ENCODE measurements at regions not wholly inside any gene's neighbourhood (a gene's known extent, or its start where the extent isn't known, plus 50 kb on each side); places are given as distances from the start of the nearest gene placed in this dataset.
"Not testable (repeated sequence)": the region's sequence is repeated elsewhere in the genome, so short reads cannot be mapped to it uniquely, and the experiment has no call there.

GRCh38 chr10:114872519-114873087 is 51.0 kb downstream of the FHIP2A start:
- no peak for DNase-seq

GRCh38 chr10:114874827-114875411 is 53.3 kb downstream of the FHIP2A start:
- DNase-seq: no peak

GRCh38 chr10:114875590-114876081 is 54.1 kb downstream of the FHIP2A start:
- DNase-seq: not testable (repeated sequence)

GRCh38 chr10:114876169-114876568 is 54.6 kb downstream of the FHIP2A start:
- DNase-seq: no peak

- peak; percentile 15 for DNase-seq
Measured at GRCh38 chr10:114876602-114877300, 55.2 kb downstream of the FHIP2A start.

GRCh38 chr10:114877301-114877644 is 55.7 kb downstream of the FHIP2A start:
- no peak for DNase-seq

GRCh38 chr10:114879093-114879492 is 57.5 kb downstream of the FHIP2A start:
- DNase-seq: no peak

GRCh38 chr10:114879541-114880158 is 58.1 kb downstream of the FHIP2A start:
- peak; percentile 30 for DNase-seq

GRCh38 chr10:114881417-114881816 is 56.6 kb upstream of the TRUB1 start:
- no peak for DNase-seq

- DNase-seq: no peak
Measured at GRCh38 chr10:114881901-114882300, 56.1 kb upstream of the TRUB1 start.

- no peak for DNase-seq
Measured at GRCh38 chr10:114885443-114885842, 52.6 kb upstream of the TRUB1 start.
